GM12878 (cell line): ENCODE measurements at regions not wholly inside any gene's neighbourhood (a gene's known extent, or its start where the extent isn't known, plus 50 kb on each side); places are given as distances from the start of the nearest gene placed in this dataset.

Experiments
- ATAC-seq: fragments of 200-7000 bp; cut with Tn5 transposase; 3 replicates; pipeline ENCODE4 v1.9.1; 2020; ENCODE audit warnings: mild to moderate bottlenecking, moderate library complexity
- BruUV-seq: library from RNA; stranded (reverse); fragments of 400-500 nt; replicated peaks from 2 replicates; lab custom pipeline; 2021; lab: Mats Ljungman, UMichigan
- CTCF ChIA-PET: fragments of 300-600 bp; sonication (Branson Sonifier 250); formaldehyde crosslinking; extraction: SDS; loops from one replicate; lab custom pipeline; 2021; ENCODE audit warnings: inconsistent platforms; lab: Yijun Ruan, JAX
- POLR2A ChIA-PET: fragments of 350-600 bp; formaldehyde crosslinking; extraction: SDS; loops from one replicate; lab custom pipeline; 2021; ENCODE audit warnings: inconsistent platforms; lab: Charles Lee
- RAD21 ChIA-PET: fragments of 300-600 bp; sonication (Branson Sonifier 250); formaldehyde crosslinking; loops from one replicate; lab custom pipeline; 2023; ENCODE audit warnings: antibody characterized with exemption; ENCODE audit not compliant: unreplicated experiment; lab: Charles Lee
- SMC1A ChIA-PET: fragments of 300-600 bp; sonication (Branson Sonifier 250); formaldehyde crosslinking; loops from one replicate; lab custom pipeline; 2023; ENCODE audit not compliant: unreplicated experiment, uncharacterized antibody; lab: Charles Lee
- DNase-seq: peaks from one replicate; pipeline ENCODE4 v3.0.0-alpha.2; 2011; ENCODE audit warnings: low read depth, low spot score
- FAIRE-seq: peaks from 3 replicates; lab custom pipeline; 2011; peaks lifted over from hg19 to GRCh38; lab: Jason Lieb, UNC
- H2AFZ ChIP-seq: 2 replicates; pipeline ENCODE4 v1.6.0; 2011; ENCODE audit warnings: low read depth, low read length, control low read depth; ENCODE audit not compliant: control insufficient read depth
- H3K27ac ChIP-seq: 2 replicates; pipeline ENCODE4 v1.5.1; 2011; ENCODE audit warnings: control low read depth; ENCODE audit not compliant: control insufficient read depth, insufficient read depth
- H3K27me3 ChIP-seq, 2 experiments: replicated peaks in 1 of 2; 2 replicates each; pipeline versions ENCODE4 v1.6.0 to v1.6.1; 2011; ENCODE audit warnings: low read length in 1 of 2; ENCODE audit not compliant: control insufficient read depth in 2 of 2, insufficient read depth in 2 of 2
- H3K36me3 ChIP-seq, 2 experiments: 2 replicates each; pipeline ENCODE4 v1.5.1; 2011; ENCODE audit warnings: low read length in 1 of 2; ENCODE audit not compliant: control insufficient read depth in 2 of 2, insufficient read depth in 2 of 2
- H3K4me1 ChIP-seq: 2 replicates; pipeline ENCODE4 v1.6.1; 2011; ENCODE audit warnings: mild to moderate bottlenecking, low read length, moderate library complexity, mixed read lengths; ENCODE audit not compliant: control insufficient read depth, insufficient read depth
- H3K4me2 ChIP-seq: 2 replicates; pipeline ENCODE4 v1.6.0; 2011; ENCODE audit warnings: control low read depth; ENCODE audit not compliant: control insufficient read depth, insufficient read depth
- H3K4me3 ChIP-seq: fragments of 200-600 bp; sonication (generic); 2 replicates; pipeline ENCODE4 v1.5.1; 2016
- H3K79me2 ChIP-seq: 2 replicates; pipeline ENCODE4 v1.6.0; 2011; ENCODE audit warnings: low read length; ENCODE audit not compliant: control insufficient read depth, insufficient read depth
- H3K9ac ChIP-seq: 2 replicates; pipeline ENCODE4 v1.8.0; 2011; ENCODE audit warnings: low read length, control low read depth, mixed read lengths; ENCODE audit not compliant: control insufficient read depth, insufficient read depth
- H3K9me3 ChIP-seq: replicated peaks from 3 replicates; pipeline ENCODE4 v1.5.1; 2011; ENCODE audit warnings: mild to moderate bottlenecking, low read length; ENCODE audit not compliant: control insufficient read depth, insufficient read depth
- H4K20me1 ChIP-seq: 2 replicates; pipeline ENCODE4 v1.6.0; 2011; ENCODE audit not compliant: control insufficient read depth, insufficient read depth
- BHLHE40 ChIP-seq, 2 experiments: fragments of 450-650 bp in 1 of 2; IDR thresholded peaks; 2 replicates each; pipeline ENCODE4 v1.6.1; 2011 to 2017; ENCODE audit warnings: low read depth in 2 of 2, borderline replicate concordance in 1 of 2, improper control_type of control experiment in 1 of 2, low read length in 1 of 2, mild to moderate bottlenecking in 1 of 2
- CBX3 ChIP-seq: fragments of 200-600 bp; sonication (generic); IDR thresholded peaks from 2 replicates; pipeline ENCODE4 v1.6.1; 2016; ENCODE audit warnings: low read depth, borderline replicate concordance
- CHD2 ChIP-seq: IDR thresholded peaks from 2 replicates; pipeline ENCODE4 v1.6.1; 2011; ENCODE audit warnings: low read depth, low read length, improper control_type of control experiment, borderline replicate concordance
- MXI1 ChIP-seq: fragments of 150-350 bp; IDR thresholded peaks from 2 replicates; pipeline ENCODE4 v1.6.1; 2011; ENCODE audit warnings: low read depth, mild to moderate bottlenecking, inconsistent platforms, low read length, improper control_type of control experiment
- NFXL1 ChIP-seq: fragments of 450-650 bp; IDR thresholded peaks from 2 replicates; pipeline ENCODE4 v1.6.1; 2017; ENCODE audit warnings: antibody characterized with exemption, mild to moderate bottlenecking, borderline replicate concordance
- NFYA ChIP-seq: IDR thresholded peaks from 2 replicates; pipeline ENCODE4 v1.6.1; 2011; ENCODE audit warnings: low read depth, mild to moderate bottlenecking, low read length, improper control_type of control experiment, borderline replicate concordance
- NRF1 ChIP-seq: conservative IDR thresholded peaks from 2 replicates; pipeline ENCODE4 v1.6.1; 2011; ENCODE audit warnings: mild to moderate bottlenecking, low read depth, low read length, improper control_type of control experiment
- RELA ChIP-seq: fragments of 450-650 bp; IDR thresholded peaks from 2 replicates; pipeline ENCODE4 v1.8.0; 2014; ENCODE audit warnings: borderline replicate concordance; ENCODE audit not compliant: partially characterized antibody
- SMAD5 ChIP-seq: IDR thresholded peaks from 2 replicates; pipeline ENCODE4 v1.6.1; 2016; ENCODE audit warnings: antibody characterized with exemption, low read depth
- ZNF207 ChIP-seq: fragments of 450-650 bp; IDR thresholded peaks from 2 replicates; pipeline ENCODE4 v1.6.1; 2014; ENCODE audit warnings: antibody characterized with exemption, mild to moderate bottlenecking, borderline replicate concordance
- WGBS: methylation state at CpG from one replicate; pipeline ENCODE4 v1.1.6; 2016; ENCODE audit warnings: low lambda C conversion rate; ENCODE audit not compliant: insufficient replicate concordance, insufficient coverage; ENCODE audit errors: missing lambda C conversion rate; 5-methylcytosine and 5-hydroxymethylcytosine counted together
- in situ Hi-C: fragments of 300-500 bp; cut with MboI; formaldehyde crosslinking; loops from 9 replicates; pipeline ENCODE4 v1.14.3; 2018; ENCODE audit warnings: mixed read lengths
- intact Hi-C: fragments of 100-400 bp; cut with micrococcal nuclease; formaldehyde crosslinking; loops from one replicate; pipeline ENCODE4 v1.14.2; 2022; ENCODE audit not compliant: unreplicated experiment
- TF ChIP-seq, protein P1 (sequence below): fragments of 450-650 bp; IDR thresholded peaks from 2 replicates; pipeline ENCODE4 v1.6.1; 2017; ENCODE audit warnings: mild to moderate bottlenecking, moderate library complexity
- TF ChIP-seq, protein P2 (sequence below): IDR thresholded peaks from 2 replicates; pipeline ENCODE4 v1.6.1; 2011; ENCODE audit warnings: mild to moderate bottlenecking, low read depth, low read length, moderate library complexity; ENCODE audit not compliant: insufficient replicate concordance
- TF ChIP-seq, protein P3 (sequence below): fragments of 450-650 bp; IDR thresholded peaks from 2 replicates; pipeline ENCODE4 v1.6.1; 2017; ENCODE audit warnings: mild to moderate bottlenecking, moderate library complexity
- TF ChIP-seq, protein P4 (sequence below): IDR thresholded peaks from 2 replicates; pipeline ENCODE4 v1.6.1; 2011; ENCODE audit warnings: low read depth, mild to moderate bottlenecking, low read length, moderate library complexity, borderline replicate concordance; ENCODE audit errors: extremely low read depth

DNA sequence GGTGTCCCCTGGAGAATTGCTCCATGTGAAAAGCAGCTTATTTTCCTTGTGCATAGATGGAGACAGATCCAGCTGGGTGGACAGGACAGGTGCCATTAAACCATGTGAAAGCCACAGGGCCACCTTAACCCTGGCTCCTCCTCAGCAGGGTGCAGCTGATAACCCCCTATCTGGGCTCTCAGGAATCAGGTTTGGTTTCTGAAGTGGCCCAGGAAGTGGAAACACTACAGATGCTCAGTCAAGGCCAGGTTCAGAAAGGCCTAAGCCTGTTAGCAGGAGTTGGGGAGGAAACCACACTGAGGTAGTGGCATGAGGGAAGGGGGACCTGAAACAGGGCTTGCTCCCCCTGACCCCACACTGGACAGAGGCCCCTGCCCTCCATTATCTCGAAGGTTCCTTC lies 217.0 kb downstream of the SPP2 start:
- in situ Hi-C loops, result no loop called here
- ChIA-PET CTCF (interaction anchor here (0.6 kb wide), 1 partner anchor 105 kb away, joined by 3 read pairs; no protein-coding TSS in a partner anchor), SMC1A (no interaction called here), POLR2A (no interaction called here), RAD21 (no interaction called here)
- 0% methylated on average over 1 of the region's 1 CpG for WGBS
- no peak for ATAC-seq
- Histone ChIP-seq H2AFZ (no peak overlapping the region), H4K20me1 (no peaks in the 10 kb centered on the region), H3K36me3 (no peaks in the 10 kb centered on the region), H3K9me3 (no peaks in the 10 kb centered on the region), H3K9ac (no peak overlapping the region), H3K27ac (no peak overlapping the region), H3K4me3 (no peak overlapping the region), H3K27me3 (no peaks in the 10 kb centered on the region), H3K4me2 (no peak overlapping the region), H3K79me2 (no peaks in the 10 kb centered on the region), H3K4me1 (no peaks in the 10 kb centered on the region)
- intact Hi-C loops, result no loop called here
- TF ChIP-seq ZNF207, result no peak
- TF ChIP-seq SMAD5, result no peak
- TF ChIP-seq CHD2, result no peak
- no peak for TF ChIP-seq NFYA
- TF ChIP-seq CBX3, result no peak
- TF ChIP-seq NFXL1, result no peak
- TF ChIP-seq, protein P1, sequence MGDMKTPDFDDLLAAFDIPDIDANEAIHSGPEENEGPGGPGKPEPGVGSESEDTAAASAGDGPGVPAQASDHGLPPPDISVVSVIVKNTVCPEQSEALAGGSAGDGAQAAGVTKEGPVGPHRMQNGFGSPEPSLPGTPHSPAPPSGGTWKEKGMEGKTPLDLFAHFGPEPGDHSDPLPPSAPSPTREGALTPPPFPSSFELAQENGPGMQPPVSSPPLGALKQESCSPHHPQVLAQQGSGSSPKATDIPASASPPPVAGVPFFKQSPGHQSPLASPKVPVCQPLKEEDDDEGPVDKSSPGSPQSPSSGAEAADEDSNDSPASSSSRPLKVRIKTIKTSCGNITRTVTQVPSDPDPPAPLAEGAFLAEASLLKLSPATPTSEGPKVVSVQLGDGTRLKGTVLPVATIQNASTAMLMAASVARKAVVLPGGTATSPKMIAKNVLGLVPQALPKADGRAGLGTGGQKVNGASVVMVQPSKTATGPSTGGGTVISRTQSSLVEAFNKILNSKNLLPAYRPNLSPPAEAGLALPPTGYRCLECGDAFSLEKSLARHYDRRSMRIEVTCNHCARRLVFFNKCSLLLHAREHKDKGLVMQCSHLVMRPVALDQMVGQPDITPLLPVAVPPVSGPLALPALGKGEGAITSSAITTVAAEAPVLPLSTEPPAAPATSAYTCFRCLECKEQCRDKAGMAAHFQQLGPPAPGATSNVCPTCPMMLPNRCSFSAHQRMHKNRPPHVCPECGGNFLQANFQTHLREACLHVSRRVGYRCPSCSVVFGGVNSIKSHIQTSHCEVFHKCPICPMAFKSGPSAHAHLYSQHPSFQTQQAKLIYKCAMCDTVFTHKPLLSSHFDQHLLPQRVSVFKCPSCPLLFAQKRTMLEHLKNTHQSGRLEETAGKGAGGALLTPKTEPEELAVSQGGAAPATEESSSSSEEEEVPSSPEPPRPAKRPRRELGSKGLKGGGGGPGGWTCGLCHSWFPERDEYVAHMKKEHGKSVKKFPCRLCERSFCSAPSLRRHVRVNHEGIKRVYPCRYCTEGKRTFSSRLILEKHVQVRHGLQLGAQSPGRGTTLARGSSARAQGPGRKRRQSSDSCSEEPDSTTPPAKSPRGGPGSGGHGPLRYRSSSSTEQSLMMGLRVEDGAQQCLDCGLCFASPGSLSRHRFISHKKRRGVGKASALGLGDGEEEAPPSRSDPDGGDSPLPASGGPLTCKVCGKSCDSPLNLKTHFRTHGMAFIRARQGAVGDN, result no peak
- TF ChIP-seq, protein P2, sequence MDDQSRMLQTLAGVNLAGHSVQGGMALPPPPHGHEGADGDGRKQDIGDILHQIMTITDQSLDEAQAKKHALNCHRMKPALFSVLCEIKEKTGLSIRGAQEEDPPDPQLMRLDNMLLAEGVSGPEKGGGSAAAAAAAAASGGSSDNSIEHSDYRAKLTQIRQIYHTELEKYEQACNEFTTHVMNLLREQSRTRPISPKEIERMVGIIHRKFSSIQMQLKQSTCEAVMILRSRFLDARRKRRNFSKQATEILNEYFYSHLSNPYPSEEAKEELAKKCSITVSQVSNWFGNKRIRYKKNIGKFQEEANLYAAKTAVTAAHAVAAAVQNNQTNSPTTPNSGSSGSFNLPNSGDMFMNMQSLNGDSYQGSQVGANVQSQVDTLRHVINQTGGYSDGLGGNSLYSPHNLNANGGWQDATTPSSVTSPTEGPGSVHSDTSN, result no peak
- TF ChIP-seq, protein P3, sequence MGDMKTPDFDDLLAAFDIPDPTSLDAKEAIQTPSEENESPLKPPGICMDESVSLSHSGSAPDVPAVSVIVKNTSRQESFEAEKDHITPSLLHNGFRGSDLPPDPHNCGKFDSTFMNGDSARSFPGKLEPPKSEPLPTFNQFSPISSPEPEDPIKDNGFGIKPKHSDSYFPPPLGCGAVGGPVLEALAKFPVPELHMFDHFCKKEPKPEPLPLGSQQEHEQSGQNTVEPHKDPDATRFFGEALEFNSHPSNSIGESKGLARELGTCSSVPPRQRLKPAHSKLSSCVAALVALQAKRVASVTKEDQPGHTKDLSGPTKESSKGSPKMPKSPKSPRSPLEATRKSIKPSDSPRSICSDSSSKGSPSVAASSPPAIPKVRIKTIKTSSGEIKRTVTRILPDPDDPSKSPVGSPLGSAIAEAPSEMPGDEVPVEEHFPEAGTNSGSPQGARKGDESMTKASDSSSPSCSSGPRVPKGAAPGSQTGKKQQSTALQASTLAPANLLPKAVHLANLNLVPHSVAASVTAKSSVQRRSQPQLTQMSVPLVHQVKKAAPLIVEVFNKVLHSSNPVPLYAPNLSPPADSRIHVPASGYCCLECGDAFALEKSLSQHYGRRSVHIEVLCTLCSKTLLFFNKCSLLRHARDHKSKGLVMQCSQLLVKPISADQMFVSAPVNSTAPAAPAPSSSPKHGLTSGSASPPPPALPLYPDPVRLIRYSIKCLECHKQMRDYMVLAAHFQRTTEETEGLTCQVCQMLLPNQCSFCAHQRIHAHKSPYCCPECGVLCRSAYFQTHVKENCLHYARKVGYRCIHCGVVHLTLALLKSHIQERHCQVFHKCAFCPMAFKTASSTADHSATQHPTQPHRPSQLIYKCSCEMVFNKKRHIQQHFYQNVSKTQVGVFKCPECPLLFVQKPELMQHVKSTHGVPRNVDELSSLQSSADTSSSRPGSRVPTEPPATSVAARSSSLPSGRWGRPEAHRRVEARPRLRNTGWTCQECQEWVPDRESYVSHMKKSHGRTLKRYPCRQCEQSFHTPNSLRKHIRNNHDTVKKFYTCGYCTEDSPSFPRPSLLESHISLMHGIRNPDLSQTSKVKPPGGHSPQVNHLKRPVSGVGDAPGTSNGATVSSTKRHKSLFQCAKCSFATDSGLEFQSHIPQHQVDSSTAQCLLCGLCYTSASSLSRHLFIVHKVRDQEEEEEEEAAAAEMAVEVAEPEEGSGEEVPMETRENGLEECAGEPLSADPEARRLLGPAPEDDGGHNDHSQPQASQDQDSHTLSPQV, result no peak
- no peak for TF ChIP-seq NRF1
- TF ChIP-seq BHLHE40 (IDR thresholded peaks at IDR 0.05; ENCODE audit: borderline replicate concordance in 1 of 2, low read depth in 2 of 2, low read length in 1 of 2), result no peak
- no peak for TF ChIP-seq MXI1
- TF ChIP-seq RELA, result no peak
- TF ChIP-seq, protein P4, sequence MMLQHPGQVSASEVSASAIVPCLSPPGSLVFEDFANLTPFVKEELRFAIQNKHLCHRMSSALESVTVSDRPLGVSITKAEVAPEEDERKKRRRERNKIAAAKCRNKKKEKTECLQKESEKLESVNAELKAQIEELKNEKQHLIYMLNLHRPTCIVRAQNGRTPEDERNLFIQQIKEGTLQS, result no peak
- no peak for DNase-seq
- no TSS peak for BruUV-seq
- FAIRE-seq, result no peak
